Liver (tissue), 3 donors: ENCODE measurements at regions not wholly inside any gene's neighbourhood (a gene's known extent, or its start where the extent isn't known, plus 50 kb on each side); places are given as distances from the start of the nearest gene placed in this dataset.

Experiments used
- CTCF ChIP-seq: fragments of 150-350 bp; IDR thresholded peaks from 2 replicates; pipeline ENCODE4 v1.5.1; 2017; ENCODE audit warnings: improper control_type of control experiment, low read depth, low read length; ENCODE audit not compliant: missing input control
- RAD21 ChIP-seq, 2 donors: IDR thresholded peaks; 2 replicates each; pipeline ENCODE4 v1.6.1; 2016; ENCODE audit warnings: antibody characterized with exemption in 2 of 2, mild to moderate bottlenecking in 2 of 2
- donor health status: healthy.
- donor health status: healthy.

DNA sequence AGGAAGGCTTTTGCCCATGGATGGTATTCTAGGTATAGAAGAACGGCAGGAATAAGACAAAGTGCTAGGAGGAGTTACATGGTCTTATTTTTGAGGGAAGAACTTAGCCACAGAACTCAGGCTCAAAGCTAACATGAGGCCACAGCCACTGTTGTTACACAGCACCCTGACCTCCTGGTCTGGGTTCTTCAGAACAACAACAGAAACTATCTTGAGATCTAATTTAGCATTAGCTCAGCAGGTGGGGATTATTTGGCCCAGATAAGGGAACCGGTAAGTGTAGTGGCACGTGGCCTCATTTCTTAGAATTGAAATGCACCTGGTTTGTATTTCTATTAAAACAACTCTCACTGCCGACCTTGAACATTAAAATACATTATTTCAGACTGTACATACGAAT, 1168.7 kb upstream of the SEMA6A start:
- no peak for TF ChIP-seq RAD21 (IDR thresholded peaks at IDR 0.05)
- no peak for TF ChIP-seq CTCF
